Fibroblast of villous mesenchyme (primary cell): ENCODE measurements at regions not wholly inside any gene's neighbourhood (a gene's known extent, or its start where the extent isn't known, plus 50 kb on each side); places are given as distances from the start of the nearest gene placed in this dataset.
A peak's percentile ranks its signal among the peaks of the same experiment; 100 is the strongest.

ENCODE experiments used
- DNase-seq: peaks from one replicate; pipeline ENCODE4 v3.0.0-alpha.2; 2010; ENCODE audit warnings: low read depth
- H3K4me3 ChIP-seq: 2 replicates; pipeline ENCODE4 v1.5.1; 2011; ENCODE audit warnings: low read depth, mild to moderate bottlenecking, low read length
- TF ChIP-seq, protein P1 (sequence below): IDR thresholded peaks from 2 replicates; pipeline ENCODE4 v1.5.1; 2012; ENCODE audit warnings: low read depth, mild to moderate bottlenecking, low read length; ENCODE audit not compliant: insufficient read depth

DNA sequence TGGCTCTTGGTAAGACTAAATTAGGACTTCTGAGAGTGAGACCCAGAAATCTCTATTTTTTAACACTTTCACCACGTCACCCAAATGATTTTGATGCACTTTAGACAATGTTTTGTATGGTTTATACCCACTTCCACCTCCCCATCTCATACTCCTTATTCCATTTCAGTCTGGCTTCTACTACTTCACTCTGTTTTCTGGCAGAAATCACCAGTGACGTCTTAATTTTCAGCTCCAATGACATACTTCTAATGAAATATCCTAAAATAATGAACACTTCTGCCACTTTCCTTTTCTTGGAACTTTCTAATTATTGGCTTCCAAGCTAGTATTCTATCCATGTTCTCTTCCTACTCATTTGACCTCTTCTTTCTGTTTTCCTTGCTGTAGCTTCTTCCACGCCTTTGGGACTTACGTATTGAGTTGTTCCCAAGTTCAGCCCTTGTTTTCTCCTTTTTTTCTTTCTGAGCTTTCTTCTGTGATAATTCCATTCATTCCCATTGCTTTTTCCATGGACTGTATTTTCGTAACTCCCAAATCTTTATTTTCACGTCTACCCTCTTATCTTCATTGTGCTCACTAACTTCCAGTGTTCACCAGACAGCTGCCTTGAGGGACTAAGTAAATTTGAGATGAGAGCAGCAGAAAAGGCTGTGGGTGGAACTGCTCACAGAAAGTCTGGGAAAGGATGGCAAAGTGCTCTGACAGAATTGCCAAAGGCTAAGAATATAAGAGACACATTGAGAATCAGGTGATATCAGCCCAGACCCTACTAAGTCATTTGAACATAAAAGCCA, 115.8 kb downstream of the CAPZA3 start:
- TF ChIP-seq, protein P1, sequence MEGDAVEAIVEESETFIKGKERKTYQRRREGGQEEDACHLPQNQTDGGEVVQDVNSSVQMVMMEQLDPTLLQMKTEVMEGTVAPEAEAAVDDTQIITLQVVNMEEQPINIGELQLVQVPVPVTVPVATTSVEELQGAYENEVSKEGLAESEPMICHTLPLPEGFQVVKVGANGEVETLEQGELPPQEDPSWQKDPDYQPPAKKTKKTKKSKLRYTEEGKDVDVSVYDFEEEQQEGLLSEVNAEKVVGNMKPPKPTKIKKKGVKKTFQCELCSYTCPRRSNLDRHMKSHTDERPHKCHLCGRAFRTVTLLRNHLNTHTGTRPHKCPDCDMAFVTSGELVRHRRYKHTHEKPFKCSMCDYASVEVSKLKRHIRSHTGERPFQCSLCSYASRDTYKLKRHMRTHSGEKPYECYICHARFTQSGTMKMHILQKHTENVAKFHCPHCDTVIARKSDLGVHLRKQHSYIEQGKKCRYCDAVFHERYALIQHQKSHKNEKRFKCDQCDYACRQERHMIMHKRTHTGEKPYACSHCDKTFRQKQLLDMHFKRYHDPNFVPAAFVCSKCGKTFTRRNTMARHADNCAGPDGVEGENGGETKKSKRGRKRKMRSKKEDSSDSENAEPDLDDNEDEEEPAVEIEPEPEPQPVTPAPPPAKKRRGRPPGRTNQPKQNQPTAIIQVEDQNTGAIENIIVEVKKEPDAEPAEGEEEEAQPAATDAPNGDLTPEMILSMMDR: no peak
- DNase-seq: no peak
- no peak overlapping the region for H3K4me3 ChIP-seq

DNA sequence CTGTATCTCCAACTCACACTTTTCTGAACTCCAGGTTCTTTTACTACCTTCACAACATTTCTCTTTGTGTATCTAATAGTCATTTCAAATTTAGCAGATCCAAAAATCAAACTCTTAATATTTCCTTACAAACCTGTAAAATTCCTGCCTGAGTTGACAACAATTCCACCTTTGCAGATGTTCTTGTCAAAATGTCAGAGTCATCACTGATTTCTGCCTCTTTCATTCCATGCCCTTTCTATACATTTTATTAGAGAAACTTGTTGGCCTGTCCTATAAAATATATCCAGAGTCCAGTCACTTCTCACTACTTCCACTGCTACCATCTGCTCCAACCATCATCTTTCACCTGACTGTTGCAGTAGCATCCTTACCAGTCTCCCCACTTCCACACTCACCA, 119.7 kb downstream of the CAPZA3 start:
- no peak overlapping the region for H3K4me3 ChIP-seq
- TF ChIP-seq, protein P1: no peak
- no peak for DNase-seq

DNA sequence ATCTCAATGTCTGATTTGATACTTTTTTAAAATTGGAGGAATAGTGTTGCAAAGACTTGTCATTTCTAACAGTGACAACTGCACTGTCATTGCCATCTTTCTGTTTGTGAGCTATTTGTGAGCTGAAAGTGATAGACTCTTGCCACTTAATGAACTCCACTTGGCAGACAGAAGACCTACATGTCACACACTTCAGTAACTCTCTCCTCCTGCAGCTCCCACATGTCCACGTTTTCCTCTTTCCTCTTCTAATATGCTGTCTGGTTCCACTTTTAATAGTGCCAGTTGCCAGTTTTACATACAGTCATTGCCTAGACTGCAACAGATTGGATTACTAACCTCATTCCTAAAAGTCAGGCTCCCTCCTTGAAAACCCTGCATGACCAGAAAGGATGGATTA, 121.5 kb downstream of the CAPZA3 start:
- no peak for DNase-seq
- TF ChIP-seq, protein P1: no peak
- H3K4me3 ChIP-seq: no peak overlapping the region

DNA sequence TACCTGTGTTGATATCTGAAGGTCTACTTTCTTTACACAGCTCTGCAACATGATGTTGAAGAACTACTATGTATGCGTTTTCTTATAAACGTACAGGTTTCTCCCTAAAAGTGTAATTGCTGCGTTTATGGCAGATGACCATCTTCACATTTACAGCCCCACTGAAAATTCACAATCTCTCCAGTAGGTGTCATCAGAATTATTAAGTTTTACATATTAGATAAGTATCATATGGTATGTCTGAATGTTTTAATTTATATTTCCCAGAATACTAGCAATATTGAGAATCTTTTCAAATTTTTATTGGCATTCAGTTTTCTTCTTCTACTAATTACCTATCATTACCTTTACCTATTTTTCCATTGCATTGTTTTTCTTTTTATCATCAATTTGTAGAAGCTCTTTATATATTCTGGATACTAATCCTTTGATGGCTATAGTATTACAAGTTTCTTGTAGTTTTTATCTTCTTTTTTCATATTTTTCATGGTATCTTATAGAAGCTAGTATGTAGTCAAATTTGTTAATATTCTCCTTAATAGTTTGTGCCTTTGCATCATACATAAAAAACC, 123.5 kb downstream of the CAPZA3 start:
- no peak overlapping the region for H3K4me3 ChIP-seq
- TF ChIP-seq, protein P1: peak; percentile 56
- DNase-seq: peak; percentile 54

DNA sequence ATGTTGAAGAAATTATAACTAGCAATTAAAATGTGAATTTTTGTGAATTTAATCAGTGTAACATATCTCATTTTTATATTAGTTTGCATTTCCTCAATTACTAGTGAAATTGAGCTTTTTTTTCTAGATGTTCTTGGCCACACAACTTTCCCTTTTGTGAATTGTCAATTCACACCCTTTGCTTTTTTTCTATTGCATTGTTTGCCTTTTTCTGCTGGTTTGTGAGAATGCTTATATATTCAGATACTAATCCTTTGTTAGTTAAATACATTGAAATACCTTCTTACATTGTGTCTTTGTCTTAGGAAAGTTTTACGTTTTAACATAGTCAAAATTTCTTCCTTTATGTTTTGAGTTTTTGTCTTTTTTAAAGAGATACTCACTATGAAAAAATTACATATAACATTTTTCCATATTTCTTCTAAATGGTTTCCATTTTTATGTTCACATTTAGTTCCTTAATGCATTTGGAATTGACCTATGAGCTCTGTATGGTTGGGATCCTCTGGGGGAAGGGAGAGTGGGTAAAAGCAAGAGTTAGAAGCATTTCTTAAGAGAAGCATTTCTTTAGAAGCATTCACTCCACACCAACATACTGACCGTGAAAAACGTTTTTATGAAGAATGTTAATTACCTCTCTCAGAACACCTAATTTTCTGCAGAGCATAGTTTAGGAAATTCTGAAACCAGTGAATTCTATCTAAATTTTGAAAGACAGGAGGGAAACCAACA, 126.0 kb downstream of the CAPZA3 start:
- no peak for DNase-seq
- no peak overlapping the region for H3K4me3 ChIP-seq
- TF ChIP-seq, protein P1: no peak

DNA sequence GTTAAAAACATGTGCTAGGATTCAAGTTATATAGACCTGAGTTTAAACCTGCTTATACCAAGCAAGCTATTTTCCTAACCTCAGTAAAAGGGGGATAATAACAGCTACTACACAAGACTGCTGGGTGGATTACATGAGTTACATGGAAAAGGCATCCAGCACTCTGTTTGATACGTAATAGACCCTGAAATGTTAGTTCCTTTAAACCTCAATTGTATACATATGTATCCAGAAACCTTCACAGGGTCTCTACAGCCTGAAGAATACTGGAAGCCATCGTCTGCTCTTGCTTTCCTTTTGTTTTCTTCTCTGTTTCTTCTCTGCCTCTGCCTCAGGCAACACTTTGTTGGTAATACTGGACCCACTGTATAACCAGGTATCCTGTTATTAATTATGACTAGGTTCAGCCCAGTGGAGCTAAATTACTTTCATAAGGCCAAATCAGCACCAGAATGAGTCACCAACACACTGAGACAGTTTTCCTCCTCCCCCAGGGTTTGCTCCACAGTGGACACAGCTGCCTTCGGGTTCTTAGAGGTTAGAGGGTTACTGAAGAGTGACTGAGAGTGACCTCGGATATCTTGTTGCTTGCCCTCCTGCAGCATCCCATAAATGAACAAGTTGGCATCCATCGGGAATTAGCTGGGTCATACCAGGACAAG, 127.1 kb downstream of the CAPZA3 start:
- no peak overlapping the region for H3K4me3 ChIP-seq
- DNase-seq: peak; percentile 54
- TF ChIP-seq, protein P1: no peak
